Upper lobe of left lung (tissue), 6 donors: ENCODE measurements at regions not wholly inside any gene's neighbourhood (a gene's known extent, or its start where the extent isn't known, plus 50 kb on each side); places are given as distances from the start of the nearest gene placed in this dataset.
A peak's percentile ranks its signal among the peaks of the same experiment; 100 is the strongest.

ENCODE experiments used
- ATAC-seq, 2 donors: fragments of 200-7000 bp; cut with Tn5 transposase; one replicate each; pipeline ENCODE4 v1.9.1; 2022; ENCODE audit warnings: mild to moderate bottlenecking in 2 of 2, moderate library complexity in 2 of 2; ENCODE audit not compliant: low FRiP score in 2 of 2
- DNase-seq, 2 donors: peaks; one replicate each; pipeline ENCODE4 v3.0.0-alpha.2; 2019 to 2020
- H3K27ac ChIP-seq, 4 donors: fragments of 200-600 bp; sonication (generic); one replicate each; pipeline ENCODE4 v1.5.1; 2016 to 2019
- H3K27me3 ChIP-seq, 4 donors: fragments of 200-600 bp; sonication (generic); one replicate each; pipeline ENCODE4 v1.5.1; 2017 to 2019
- H3K36me3 ChIP-seq, 4 donors: fragments of 200-600 bp; sonication (generic); one replicate each; pipeline ENCODE4 v1.5.1; 2016 to 2019
- H3K4me1 ChIP-seq, 4 donors: fragments of 200-600 bp; sonication (generic); one replicate each; pipeline ENCODE4 v1.5.1; 2018 to 2019
- H3K4me3 ChIP-seq, 4 donors: fragments of 200-600 bp; sonication (generic); one replicate each; pipeline ENCODE4 v1.5.1; 2017 to 2019; ENCODE audit warnings: mild to moderate bottlenecking in 2 of 4, moderate library complexity in 1 of 4
- H3K9me3 ChIP-seq, 4 donors: fragments of 200-600 bp; sonication (generic); one replicate each; pipeline ENCODE4 v1.5.1; 2018 to 2019
- EP300 ChIP-seq, 4 donors: sonication (generic); formaldehyde crosslinking; IDR thresholded peaks; one replicate each; pipeline ENCODE4 v1.5.1; 2017; ENCODE audit warnings: antibody characterized with exemption in 4 of 4, control low read depth in 2 of 4
- POLR2A ChIP-seq, 4 donors: fragments of 450-650 bp; IDR thresholded peaks; one replicate each; pipeline ENCODE4 v1.5.1; 2016 to 2017; ENCODE audit warnings: antibody characterized with exemption in 4 of 4, mild to moderate bottlenecking in 2 of 4
- POLR2AphosphoS5 ChIP-seq, 2 donors: sonication (generic); formaldehyde crosslinking; IDR thresholded peaks; one replicate each; pipeline ENCODE4 v1.5.1; 2017; ENCODE audit warnings: antibody characterized with exemption in 2 of 2
- WGBS, 2 donors: methylation state at CpG; one replicate each; pipeline ENCODE4 v1.1.5; 2017 to 2018; 5-methylcytosine and 5-hydroxymethylcytosine counted together
- TF ChIP-seq, protein P1 (sequence below), 6 experiments: fragments of 450-650 bp in 4 of 6; fragments of 200-600 bp in 2 of 6; sonication (generic) in 2 of 6; IDR thresholded peaks; one replicate each; pipeline ENCODE4 v1.5.1; 2016 to 2019; ENCODE audit warnings: antibody characterized with exemption in 6 of 6
- donor health status: DM: no; HTN: no; CAD: no; lungs with moderate emphysema.
- donor health status: DM: no; HTN: yes; CAD: no; lungs with severe emphysema.

DNA sequence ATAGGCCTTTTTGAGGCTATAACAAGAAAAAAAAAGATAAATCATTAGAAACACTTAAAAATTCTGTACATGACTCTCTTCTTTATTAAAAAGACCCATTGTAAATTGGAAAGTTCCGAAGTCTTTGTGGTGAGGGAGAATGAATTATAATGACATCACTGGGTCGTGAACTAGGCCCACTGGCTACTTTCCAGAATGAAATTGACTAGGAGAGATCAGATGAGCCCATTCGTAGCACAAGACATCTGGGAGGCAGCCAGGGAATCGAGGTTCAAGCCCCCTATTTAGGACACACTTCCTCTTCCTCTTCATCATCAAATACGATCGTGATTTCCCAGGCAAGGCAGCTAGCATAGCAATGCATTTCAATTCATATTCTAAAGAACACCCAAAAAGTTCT is 889.8 kb upstream of the NR2F2 start:
- no peak for ATAC-seq
- H3K27ac ChIP-seq, result peak overlapping the region in 3 of 4 donors; percentile 1 to 66 (median 42)

DNA sequence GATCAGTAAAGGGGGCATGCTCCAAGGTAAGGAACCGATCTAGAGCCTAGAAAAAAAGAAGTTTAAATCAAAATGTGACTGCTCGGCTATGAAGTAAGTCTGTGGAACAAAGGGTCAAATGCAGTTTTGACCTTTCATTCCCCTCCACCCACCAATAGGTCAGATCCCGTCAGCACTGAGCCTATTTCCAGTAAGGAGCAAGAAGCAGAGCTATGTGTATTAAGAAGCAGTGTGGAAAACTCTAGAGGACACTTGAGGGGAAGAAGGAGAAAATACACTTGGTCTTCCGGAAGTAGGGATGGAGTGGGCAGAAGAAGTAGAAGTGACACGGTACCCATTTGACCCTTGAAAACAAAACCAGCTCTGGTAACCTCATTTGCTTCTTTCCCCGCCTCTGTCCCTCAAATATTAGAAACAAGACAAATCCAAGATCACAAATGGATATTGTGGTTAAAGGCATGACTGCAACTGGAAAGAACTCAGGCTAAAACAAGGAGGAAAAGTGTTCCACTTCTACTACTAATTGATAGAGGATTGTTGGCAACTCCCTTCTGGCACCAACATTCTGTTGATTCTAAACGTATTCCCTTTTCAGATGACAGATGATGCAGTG is 888.3 kb upstream of the NR2F2 start:
- no peak for TF ChIP-seq POLR2A (IDR thresholded peaks at IDR 0.05)
- peak in 3 of 4 donors; percentile 35 to 75 (median 65) for TF ChIP-seq EP300 (IDR thresholded peaks at IDR 0.05)
- peak in 1 of 2 donors; percentile 52 for TF ChIP-seq POLR2AphosphoS5 (IDR thresholded peaks at IDR 0.05)
- no peak for DNase-seq
- WGBS, 2 donors, result 78% methylated on average over 7 of the region's 7 CpGs
- H3K36me3 ChIP-seq, result no peaks in the 10 kb centered on the region
- H3K27ac ChIP-seq, result peak overlapping the region in 2 of 4 donors; percentile 5 to 19
- H3K4me3 ChIP-seq, result no peak overlapping the region
- no peaks in the 10 kb centered on the region for H3K27me3 ChIP-seq
- no peak for ATAC-seq
- H3K9me3 ChIP-seq, result no peaks in the 10 kb centered on the region
- no peaks in the 10 kb centered on the region for H3K4me1 ChIP-seq

More for the DNA sequence above, 889.8 kb upstream of the NR2F2 start:
- DNase-seq, result no peak
- Histone ChIP-seq H3K27me3 (no peaks in the 10 kb centered on the region), H3K4me3 (no peak overlapping the region), H3K4me1 (no peaks in the 10 kb centered on the region), H3K36me3 (no peaks in the 10 kb centered on the region), H3K9me3 (no peaks in the 10 kb centered on the region)
- no peak for TF ChIP-seq POLR2A (IDR thresholded peaks at IDR 0.05)
- no peak for TF ChIP-seq EP300 (IDR thresholded peaks at IDR 0.05)
- TF ChIP-seq POLR2AphosphoS5 (IDR thresholded peaks at IDR 0.05), result no peak
- TF ChIP-seq, protein P1, sequence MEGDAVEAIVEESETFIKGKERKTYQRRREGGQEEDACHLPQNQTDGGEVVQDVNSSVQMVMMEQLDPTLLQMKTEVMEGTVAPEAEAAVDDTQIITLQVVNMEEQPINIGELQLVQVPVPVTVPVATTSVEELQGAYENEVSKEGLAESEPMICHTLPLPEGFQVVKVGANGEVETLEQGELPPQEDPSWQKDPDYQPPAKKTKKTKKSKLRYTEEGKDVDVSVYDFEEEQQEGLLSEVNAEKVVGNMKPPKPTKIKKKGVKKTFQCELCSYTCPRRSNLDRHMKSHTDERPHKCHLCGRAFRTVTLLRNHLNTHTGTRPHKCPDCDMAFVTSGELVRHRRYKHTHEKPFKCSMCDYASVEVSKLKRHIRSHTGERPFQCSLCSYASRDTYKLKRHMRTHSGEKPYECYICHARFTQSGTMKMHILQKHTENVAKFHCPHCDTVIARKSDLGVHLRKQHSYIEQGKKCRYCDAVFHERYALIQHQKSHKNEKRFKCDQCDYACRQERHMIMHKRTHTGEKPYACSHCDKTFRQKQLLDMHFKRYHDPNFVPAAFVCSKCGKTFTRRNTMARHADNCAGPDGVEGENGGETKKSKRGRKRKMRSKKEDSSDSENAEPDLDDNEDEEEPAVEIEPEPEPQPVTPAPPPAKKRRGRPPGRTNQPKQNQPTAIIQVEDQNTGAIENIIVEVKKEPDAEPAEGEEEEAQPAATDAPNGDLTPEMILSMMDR (IDR thresholded peaks at IDR 0.05), result no peak
- 47 to 60% methylated on average over 6 of the region's 6 CpGs for WGBS, 2 donors

DNA sequence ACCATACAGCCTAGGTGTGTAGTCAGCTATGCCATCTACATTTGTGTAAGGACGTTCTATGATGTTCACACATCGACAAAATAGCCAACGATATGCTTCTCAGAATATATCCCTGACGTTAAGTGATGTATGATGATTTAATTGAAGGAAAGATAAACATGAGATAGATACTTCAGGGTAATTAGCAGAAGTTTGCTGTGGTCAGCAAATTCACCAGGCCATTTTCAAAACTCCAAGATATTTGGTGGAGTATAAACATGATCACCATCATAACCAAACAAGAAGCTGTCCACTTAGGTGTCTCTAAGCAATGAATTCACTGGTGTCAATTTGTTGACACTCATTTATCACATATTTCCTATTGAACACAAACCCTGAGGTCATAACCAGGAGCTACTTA is 885.6 kb upstream of the NR2F2 start:
- no peak for DNase-seq
- no peak for ATAC-seq
- no peaks in the 10 kb centered on the region for H3K27me3 ChIP-seq
- no peak overlapping the region for H3K27ac ChIP-seq
- no peak overlapping the region for H3K4me3 ChIP-seq
- H3K36me3 ChIP-seq, result no peaks in the 10 kb centered on the region
- no peaks in the 10 kb centered on the region for H3K9me3 ChIP-seq
- TF ChIP-seq POLR2AphosphoS5 (IDR thresholded peaks at IDR 0.05) (no peak), POLR2A (IDR thresholded peaks at IDR 0.05) (no peak), EP300 (IDR thresholded peaks at IDR 0.05) (no peak)
- TF ChIP-seq, protein P1 (IDR thresholded peaks at IDR 0.05), result no peak
- WGBS, 2 donors, result 86 to 88% methylated on average over 4 of the region's 4 CpGs
- H3K4me1 ChIP-seq, result no peaks in the 10 kb centered on the region

DNA sequence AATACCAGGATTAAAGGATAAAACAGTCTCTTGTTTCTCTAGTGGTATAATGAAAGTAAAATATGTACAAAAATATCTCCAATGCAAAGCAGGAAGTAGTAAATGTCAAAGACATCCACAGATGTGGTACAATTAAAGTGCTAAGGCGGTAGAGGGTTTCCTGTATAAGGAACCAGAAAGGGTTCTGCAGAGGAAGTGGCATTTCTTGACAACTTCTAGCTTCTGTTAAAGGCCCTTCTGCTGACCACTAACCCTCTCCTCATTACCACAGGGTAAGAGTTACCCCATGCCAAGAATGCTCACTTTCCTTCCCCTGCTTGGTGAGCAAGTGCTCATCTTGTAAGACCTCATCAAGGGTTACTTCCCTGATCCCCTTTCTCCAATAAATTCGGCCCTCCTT is 883.6 kb upstream of the NR2F2 start:
- no peak for DNase-seq
- H3K36me3 ChIP-seq, result no peaks in the 10 kb centered on the region
- no peak for ATAC-seq
- H3K4me3 ChIP-seq, result no peak overlapping the region
- WGBS, 2 donors, result 37 to 39% methylated on average over 2 of the region's 2 CpGs
- no peak for TF ChIP-seq EP300 (IDR thresholded peaks at IDR 0.05)
- TF ChIP-seq, protein P1 (IDR thresholded peaks at IDR 0.05), result no peak
- no peak for TF ChIP-seq POLR2AphosphoS5 (IDR thresholded peaks at IDR 0.05)
- TF ChIP-seq POLR2A (IDR thresholded peaks at IDR 0.05), result no peak
- H3K4me1 ChIP-seq, result no peaks in the 10 kb centered on the region
- H3K27me3 ChIP-seq, result no peaks in the 10 kb centered on the region
- H3K27ac ChIP-seq, result no peak overlapping the region
- no peaks in the 10 kb centered on the region for H3K9me3 ChIP-seq

DNA sequence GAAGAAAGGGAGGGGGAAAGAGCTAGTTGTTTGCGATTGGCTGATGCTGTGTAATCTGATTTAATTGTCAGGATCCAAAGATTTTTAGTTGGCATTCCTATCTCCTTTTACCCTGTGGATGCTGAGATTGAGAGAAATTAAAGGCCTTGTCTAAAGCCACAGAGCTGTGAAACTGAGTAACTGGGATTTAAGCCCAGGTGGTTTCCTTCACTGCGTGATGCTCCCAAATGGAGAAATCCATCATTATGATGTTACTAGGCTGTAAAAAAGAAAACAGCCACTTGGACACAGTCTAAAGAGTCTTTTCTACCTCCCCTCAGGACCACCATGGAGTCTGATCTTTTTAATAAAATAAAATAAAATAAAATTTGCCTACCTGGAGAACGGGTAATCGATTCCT is 883.0 kb upstream of the NR2F2 start:
- ATAC-seq (no peak), DNase-seq (no peak)
- Histone ChIP-seq H3K27ac (no peak overlapping the region), H3K27me3 (no peaks in the 10 kb centered on the region), H3K4me1 (no peaks in the 10 kb centered on the region), H3K36me3 (no peaks in the 10 kb centered on the region), H3K9me3 (no peaks in the 10 kb centered on the region), H3K4me3 (no peak overlapping the region)
- TF ChIP-seq EP300 (IDR thresholded peaks at IDR 0.05) (no peak), POLR2AphosphoS5 (IDR thresholded peaks at IDR 0.05) (no peak), POLR2A (IDR thresholded peaks at IDR 0.05) (no peak)
- TF ChIP-seq, protein P1 (IDR thresholded peaks at IDR 0.05), result no peak
- WGBS, 2 donors, result 94 to 95% methylated on average over 4 of the region's 4 CpGs
